ENCODE measurements at regions not wholly inside any gene's neighbourhood (a gene's known extent, or its start where the extent isn't known, plus 50 kb on each side); places are given as distances from the start of the nearest gene placed in this dataset.

DNA sequence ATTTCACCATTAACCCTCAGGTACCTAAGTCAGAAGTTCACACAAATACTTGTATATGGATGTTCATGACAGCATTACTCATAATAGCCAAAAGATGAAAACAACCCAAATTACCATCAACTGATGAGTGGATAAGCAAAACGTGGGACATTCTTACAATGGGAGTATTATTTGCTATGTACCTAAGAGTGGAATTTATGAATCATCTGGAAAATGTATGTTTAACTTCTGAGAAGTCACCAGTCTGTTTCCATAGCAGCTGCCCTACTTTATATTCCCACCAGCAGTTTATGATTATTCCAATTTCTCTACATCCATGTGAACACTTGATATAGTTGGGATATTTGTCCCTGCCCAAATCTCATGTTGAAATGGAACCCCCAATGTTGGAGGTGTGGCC lies 1478.9 kb downstream of the PCDH19 start:
- BruUV-seq (replicated peaks) = no TSS peak
- Histone ChIP-seq H3K79me2 (ENCODE audit: low read length) (no peaks in the 10 kb centered on the region), H3K4me2 (ENCODE audit: low read length) (no peak overlapping the region), H3K9me2 (replicated peaks; ENCODE audit: low read length) (no peaks in the 10 kb centered on the region), H3K36me3 (ENCODE audit: low read depth, low read length) (no peaks in the 10 kb centered on the region), H3K27ac (ENCODE audit: low read length) (no peak overlapping the region), H3K27me3 (ENCODE audit: low read length) (no peaks in the 10 kb centered on the region), H4K20me1 (ENCODE audit: low read length) (no peaks in the 10 kb centered on the region), H3K9me3 (ENCODE audit: low read length) (no peaks in the 10 kb centered on the region), H3F3A (ENCODE audit: low read length, unreplicated experiment) (no peaks in the 10 kb centered on the region), H3K4me3 (ENCODE audit: low read length) (no peak overlapping the region), H3K9ac (ENCODE audit: low read length) (no peak overlapping the region), H3K4me1 (ENCODE audit: insufficient read depth, low read length) (no peaks in the 10 kb centered on the region), H2AFZ (ENCODE audit: low read length) (no peak overlapping the region)
- ATAC-seq (no peak), DNase-seq (peak; percentile 27)
- ChIA-PET CTCF (no interaction called here), POLR2A (ENCODE audit: unreplicated experiment) (no interaction called here)
- TF ChIP-seq EZH2phosphoT487 (IDR thresholded peaks at IDR 0.05; ENCODE audit: borderline replicate concordance, low read length) (no peak), EZH2 (IDR thresholded peaks at IDR 0.05; ENCODE audit: low read length, unreplicated experiment) (no peak)
- TF ChIP-seq, protein P1, sequence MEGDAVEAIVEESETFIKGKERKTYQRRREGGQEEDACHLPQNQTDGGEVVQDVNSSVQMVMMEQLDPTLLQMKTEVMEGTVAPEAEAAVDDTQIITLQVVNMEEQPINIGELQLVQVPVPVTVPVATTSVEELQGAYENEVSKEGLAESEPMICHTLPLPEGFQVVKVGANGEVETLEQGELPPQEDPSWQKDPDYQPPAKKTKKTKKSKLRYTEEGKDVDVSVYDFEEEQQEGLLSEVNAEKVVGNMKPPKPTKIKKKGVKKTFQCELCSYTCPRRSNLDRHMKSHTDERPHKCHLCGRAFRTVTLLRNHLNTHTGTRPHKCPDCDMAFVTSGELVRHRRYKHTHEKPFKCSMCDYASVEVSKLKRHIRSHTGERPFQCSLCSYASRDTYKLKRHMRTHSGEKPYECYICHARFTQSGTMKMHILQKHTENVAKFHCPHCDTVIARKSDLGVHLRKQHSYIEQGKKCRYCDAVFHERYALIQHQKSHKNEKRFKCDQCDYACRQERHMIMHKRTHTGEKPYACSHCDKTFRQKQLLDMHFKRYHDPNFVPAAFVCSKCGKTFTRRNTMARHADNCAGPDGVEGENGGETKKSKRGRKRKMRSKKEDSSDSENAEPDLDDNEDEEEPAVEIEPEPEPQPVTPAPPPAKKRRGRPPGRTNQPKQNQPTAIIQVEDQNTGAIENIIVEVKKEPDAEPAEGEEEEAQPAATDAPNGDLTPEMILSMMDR (conservative IDR thresholded peaks at IDR 0.05; ENCODE audit: low read depth, low read length) = no peak
- intact Hi-C loops (cut with micrococcal nuclease) = no loop called here

DNA sequence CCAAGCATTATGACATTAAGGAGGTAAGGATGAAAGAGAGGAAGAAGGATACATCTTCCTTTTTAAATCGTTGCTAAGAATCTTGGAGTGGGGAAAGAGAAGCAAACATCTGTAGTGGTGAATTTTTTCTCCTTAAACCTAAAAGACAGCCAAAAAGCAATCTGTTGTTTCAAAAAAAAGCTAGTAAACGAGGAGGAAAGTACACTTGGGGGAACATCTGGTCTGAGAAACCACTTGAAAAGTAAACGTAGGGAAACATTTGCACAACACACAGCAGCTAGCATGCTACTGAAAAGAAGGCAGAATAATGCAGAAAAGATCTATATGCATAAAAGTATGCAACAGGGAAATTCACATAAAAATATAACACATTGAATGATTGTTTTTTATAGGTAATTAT lies 1485.6 kb downstream of the PCDH19 start:
- H3F3A ChIP-seq (ENCODE audit: low read length, unreplicated experiment) = no peaks in the 10 kb centered on the region
- H3K36me3 ChIP-seq (ENCODE audit: low read depth, low read length) = no peaks in the 10 kb centered on the region
- H3K9me2 ChIP-seq (replicated peaks; ENCODE audit: low read length) = no peaks in the 10 kb centered on the region
- CTCF ChIA-PET = no interaction called here
- no peak overlapping the region for H3K4me2 ChIP-seq (ENCODE audit: low read length)
- POLR2A ChIA-PET (ENCODE audit: unreplicated experiment) = no interaction called here
- H2AFZ ChIP-seq (ENCODE audit: low read length) = no peak overlapping the region
- no peaks in the 10 kb centered on the region for H3K4me1 ChIP-seq (ENCODE audit: insufficient read depth, low read length)
- intact Hi-C loops (cut with micrococcal nuclease) = no loop called here
- no peaks in the 10 kb centered on the region for H4K20me1 ChIP-seq (ENCODE audit: low read length)
- no peak overlapping the region for H3K9ac ChIP-seq (ENCODE audit: low read length)
- TF ChIP-seq, protein P1 (conservative IDR thresholded peaks at IDR 0.05; ENCODE audit: low read depth, low read length) = no peak
- TF ChIP-seq EZH2 (IDR thresholded peaks at IDR 0.05; ENCODE audit: low read length, unreplicated experiment) (no peak), EZH2phosphoT487 (IDR thresholded peaks at IDR 0.05; ENCODE audit: borderline replicate concordance, low read length) (no peak)
- no peaks in the 10 kb centered on the region for H3K27me3 ChIP-seq (ENCODE audit: low read length)
- BruUV-seq (replicated peaks) = no TSS peak
- H3K4me3 ChIP-seq (ENCODE audit: low read length) = no peak overlapping the region
- H3K9me3 ChIP-seq (ENCODE audit: low read length) = no peaks in the 10 kb centered on the region
- H3K79me2 ChIP-seq (ENCODE audit: low read length) = no peaks in the 10 kb centered on the region
- no peak overlapping the region for H3K27ac ChIP-seq (ENCODE audit: low read length)
- ATAC-seq = no peak
- DNase-seq = no peak

DNA sequence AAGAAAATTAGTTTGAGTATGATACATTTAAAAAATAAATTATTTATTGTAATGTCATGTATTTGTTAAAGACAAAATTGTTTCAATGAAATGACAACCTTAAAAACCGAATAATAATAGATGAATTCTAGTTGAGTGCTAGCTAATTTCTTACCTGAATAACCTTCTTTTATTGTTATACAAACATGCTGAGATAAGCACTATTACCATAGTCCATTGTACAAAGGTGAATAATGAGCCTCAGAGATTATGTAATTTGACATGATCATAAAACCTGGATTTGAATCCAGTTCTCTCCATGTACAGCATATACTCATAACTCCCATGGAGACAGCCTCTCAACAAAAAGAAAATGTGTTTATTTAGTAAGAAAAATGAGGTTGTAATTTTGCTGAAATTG lies 1512.9 kb downstream of the PCDH19 start:
- H3K36me3 ChIP-seq (ENCODE audit: low read depth, low read length) = no peaks in the 10 kb centered on the region
- no peaks in the 10 kb centered on the region for H3K79me2 ChIP-seq (ENCODE audit: low read length)
- no peaks in the 10 kb centered on the region for H3K9me2 ChIP-seq (replicated peaks; ENCODE audit: low read length)
- BruUV-seq (replicated peaks) = no TSS peak
- no peak overlapping the region for H3K9ac ChIP-seq (ENCODE audit: low read length)
- TF ChIP-seq EZH2phosphoT487 (IDR thresholded peaks at IDR 0.05; ENCODE audit: borderline replicate concordance, low read length) = no peak
- TF ChIP-seq, protein P1 (conservative IDR thresholded peaks at IDR 0.05; ENCODE audit: low read depth, low read length) = no peak
- no peak for TF ChIP-seq EZH2 (IDR thresholded peaks at IDR 0.05; ENCODE audit: low read length, unreplicated experiment)
- no peaks in the 10 kb centered on the region for H3K4me1 ChIP-seq (ENCODE audit: insufficient read depth, low read length)
- no peak overlapping the region for H3K4me3 ChIP-seq (ENCODE audit: low read length)
- H3K9me3 ChIP-seq (ENCODE audit: low read length) = no peaks in the 10 kb centered on the region
- H2AFZ ChIP-seq (ENCODE audit: low read length) = no peak overlapping the region
- H3K27me3 ChIP-seq (ENCODE audit: low read length) = no peaks in the 10 kb centered on the region
- no peak overlapping the region for H3K27ac ChIP-seq (ENCODE audit: low read length)
- no peak for DNase-seq
- no peaks in the 10 kb centered on the region for H3F3A ChIP-seq (ENCODE audit: low read length, unreplicated experiment)
- ChIA-PET POLR2A (ENCODE audit: unreplicated experiment) (no interaction called here), CTCF (no interaction called here)
- no peaks in the 10 kb centered on the region for H4K20me1 ChIP-seq (ENCODE audit: low read length)
- H3K4me2 ChIP-seq (ENCODE audit: low read length) = no peak overlapping the region
- intact Hi-C loops (cut with micrococcal nuclease) = no loop called here
- no peak for ATAC-seq
